Caco-2 (cell line): ENCODE measurements at regions not wholly inside any gene's neighbourhood (a gene's known extent, or its start where the extent isn't known, plus 50 kb on each side); places are given as distances from the start of the nearest gene placed in this dataset.

Experiments
- BruUV-seq: library from RNA; stranded (reverse); fragments of 400-500 nt; replicated peaks from 2 replicates; lab custom pipeline; 2021; lab: Mats Ljungman, UMichigan
- CTCF ChIA-PET: fragments of 300-600 bp; sonication (Branson Sonifier 250); formaldehyde crosslinking; loops from one replicate; lab custom pipeline; 2022; ENCODE audit warnings: antibody characterized with exemption; lab: Charles Lee
- POLR2A ChIA-PET: fragments of 300-600 bp; sonication (Branson Sonifier 250); formaldehyde crosslinking; loops from one replicate; lab custom pipeline; 2022; ENCODE audit warnings: antibody characterized with exemption; lab: Charles Lee
- DNase-seq, 2 experiments: peaks; one replicate each; pipeline versions ENCODE4 v3.0.0 to v3.0.0-alpha.2; 2020 to 2022
- H3K27me3 ChIP-seq: replicated peaks from 2 replicates; pipeline ENCODE4 v1.6.0; 2011; ENCODE audit warnings: low read length; ENCODE audit not compliant: control insufficient read depth, insufficient read depth
- H3K36me3 ChIP-seq: 2 replicates; pipeline ENCODE4 v1.5.1; 2011; ENCODE audit warnings: low read length; ENCODE audit not compliant: control insufficient read depth, insufficient read depth
- H3K4me1 ChIP-seq: fragments of 250-450 bp; sonication (Bioruptor Pico); 2 replicates; pipeline ENCODE4 v1.5.1; 2020; ENCODE audit warnings: mild to moderate bottlenecking
- H3K4me3 ChIP-seq: 2 replicates; pipeline ENCODE4 v1.5.1; 2011; ENCODE audit warnings: low read depth, mild to moderate bottlenecking, control low read depth, low read length
- H3K9me3 ChIP-seq: fragments of 250-450 bp; sonication (Bioruptor Pico); 2 replicates; pipeline ENCODE4 v1.5.1; 2020; ENCODE audit warnings: mild to moderate bottlenecking, moderate library complexity
- H3K27ac Mint-ChIP-seq: one replicate; pipeline ENCODE4 v1.8.0; 2022; ENCODE audit warnings: mixed read lengths; ENCODE audit not compliant: unreplicated experiment
- H3K27me3 Mint-ChIP-seq: one replicate; pipeline ENCODE4 v1.8.0; 2022; ENCODE audit warnings: mixed read lengths; ENCODE audit not compliant: insufficient read depth, unreplicated experiment
- H3K36me3 Mint-ChIP-seq: one replicate; pipeline ENCODE4 v1.8.0; 2022; ENCODE audit warnings: mild to moderate bottlenecking, mixed read lengths; ENCODE audit not compliant: insufficient read depth, unreplicated experiment
- H3K4me1 Mint-ChIP-seq: one replicate; pipeline ENCODE4 v1.8.0; 2022; ENCODE audit warnings: low read depth, mixed read lengths; ENCODE audit not compliant: unreplicated experiment
- H3K4me3 Mint-ChIP-seq: one replicate; pipeline ENCODE4 v1.8.0; 2022; ENCODE audit warnings: mild to moderate bottlenecking, moderate library complexity, mixed read lengths; ENCODE audit not compliant: unreplicated experiment
- H3K9me3 Mint-ChIP-seq: one replicate; pipeline ENCODE4 v1.8.0; 2022; ENCODE audit warnings: mixed read lengths; ENCODE audit not compliant: unreplicated experiment
- CTCF ChIP-seq, 2 experiments: fragments of 200-600 bp in 1 of 2; IDR thresholded peaks; 1 replicate in 1 of 2; 2 replicates in 1 of 2; pipeline versions ENCODE4 v1.5.1 to v1.8.0; 2011 to 2022; ENCODE audit warnings: antibody characterized with exemption in 1 of 2, control low read depth in 1 of 2, inconsistent platforms in 1 of 2, low read depth in 1 of 2, low read length in 1 of 2, mild to moderate bottlenecking in 1 of 2, moderate library complexity in 1 of 2; ENCODE audit not compliant: insufficient read depth in 1 of 2, severe bottlenecking in 1 of 2, unreplicated experiment in 1 of 2
- intact Hi-C: fragments of 100-400 bp; cut with micrococcal nuclease; formaldehyde crosslinking; loops from one replicate; pipeline ENCODE4 v1.10.0; 2022; ENCODE audit not compliant: unreplicated experiment

DNA sequence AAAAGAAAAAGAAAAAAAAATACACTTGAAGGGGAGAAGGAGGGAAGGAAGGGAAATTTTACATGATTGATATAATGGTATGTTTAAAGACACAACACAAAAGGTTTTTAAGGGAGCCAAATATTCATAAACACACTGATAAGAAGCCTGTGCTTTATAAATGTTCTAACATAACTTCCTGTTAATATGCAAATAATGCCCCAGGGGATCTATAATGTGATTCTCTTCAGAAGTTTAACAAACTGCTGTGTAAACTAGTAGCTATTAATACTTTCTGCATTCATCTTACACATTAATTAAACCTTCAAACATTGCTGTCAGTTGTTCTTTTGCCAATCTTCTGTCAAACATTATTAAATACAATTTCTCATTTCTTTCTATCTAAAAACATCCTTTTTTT, 231.6 kb downstream of the TJP1 start:
- no peak for TF ChIP-seq CTCF (IDR thresholded peaks at IDR 0.05; ENCODE audit: insufficient read depth in 1 of 2, low read depth in 1 of 2, low read length in 1 of 2, severe bottlenecking in 1 of 2, unreplicated experiment in 1 of 2)
- Mint-ChIP-seq H3K9me3 (no peaks in the 10 kb centered on the region), H3K36me3 (no peaks in the 10 kb centered on the region), H3K4me1 (no peaks in the 10 kb centered on the region), H3K4me3 (no peak overlapping the region), H3K27ac (no peak overlapping the region), H3K27me3 (peaks cover 16% of the 10 kb centered on the region)
- H3K9me3 ChIP-seq: no peaks in the 10 kb centered on the region
- BruUV-seq: no TSS peak
- H3K27me3 ChIP-seq: no peaks in the 10 kb centered on the region
- ChIA-PET CTCF (interaction anchor here (0.7 kb wide), 1 partner anchor 304 kb away, joined by 4 read pairs; no protein-coding TSS in a partner anchor), POLR2A (no interaction called here)
- peaks cover 5% of the 10 kb centered on the region; the same call in 1 of the 2 replicates for H3K4me1 ChIP-seq
- intact Hi-C loops: no loop called here
- H3K36me3 ChIP-seq: no peaks in the 10 kb centered on the region
- no peak for DNase-seq
- H3K4me3 ChIP-seq: no peak overlapping the region

DNA sequence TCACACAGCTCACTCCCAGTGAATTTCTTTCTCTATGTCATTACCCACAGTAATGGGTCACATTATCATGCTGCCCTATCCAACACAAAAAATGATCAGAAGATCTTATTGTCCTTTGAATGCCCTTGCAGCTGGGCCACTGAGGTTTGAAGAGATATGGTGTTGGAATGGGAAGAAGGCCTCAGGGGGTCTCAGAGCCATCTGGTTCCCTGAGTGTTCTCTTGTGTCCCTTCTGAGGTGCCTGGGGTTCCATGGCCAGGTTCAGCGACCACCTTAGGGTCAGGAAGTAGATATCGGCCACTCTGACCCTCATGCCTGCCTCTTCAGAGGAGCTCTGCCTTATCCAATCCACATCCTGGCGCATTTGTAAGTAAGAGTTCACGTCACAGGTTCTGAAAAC, 232.3 kb downstream of the TJP1 start:
- no peaks in the 10 kb centered on the region for H3K9me3 Mint-ChIP-seq
- peaks cover 16% of the 10 kb centered on the region for H3K27me3 Mint-ChIP-seq
- Histone ChIP-seq H3K4me1 (no peaks in the 10 kb centered on the region), H3K27me3 (no peaks in the 10 kb centered on the region), H3K9me3 (no peaks in the 10 kb centered on the region), H3K36me3 (no peaks in the 10 kb centered on the region), H3K4me3 (no peak overlapping the region)
- H3K4me3 Mint-ChIP-seq: no peak overlapping the region
- no peak overlapping the region for H3K27ac Mint-ChIP-seq
- H3K4me1 Mint-ChIP-seq: no peaks in the 10 kb centered on the region
- intact Hi-C loops: no loop called here
- no peaks in the 10 kb centered on the region for H3K36me3 Mint-ChIP-seq
- no TSS peak for BruUV-seq
- no peak for TF ChIP-seq CTCF (IDR thresholded peaks at IDR 0.05; ENCODE audit: insufficient read depth in 1 of 2, low read depth in 1 of 2, low read length in 1 of 2, severe bottlenecking in 1 of 2, unreplicated experiment in 1 of 2)
- DNase-seq: no peak
- CTCF ChIA-PET: interaction anchor here (0.7 kb wide), 1 partner anchor 305 kb away, joined by 4 read pairs; no protein-coding TSS in a partner anchor
- POLR2A ChIA-PET: no interaction called here

- Histone ChIP-seq H3K9me3 (no peaks in the 10 kb centered on the region), H3K27me3 (no peaks in the 10 kb centered on the region), H3K4me3 (no peak overlapping the region), H3K4me1 (no peaks in the 10 kb centered on the region), H3K36me3 (no peaks in the 10 kb centered on the region)
- peaks cover 4% of the 10 kb centered on the region for H3K9me3 Mint-ChIP-seq
- no peak for DNase-seq
- ChIA-PET POLR2A (no interaction called here), CTCF (no interaction called here)
- intact Hi-C loops: no loop called here
- no peak overlapping the region for H3K4me3 Mint-ChIP-seq
- H3K27ac Mint-ChIP-seq: no peak overlapping the region
- H3K36me3 Mint-ChIP-seq: no peaks in the 10 kb centered on the region
- BruUV-seq: no TSS peak
- TF ChIP-seq CTCF (IDR thresholded peaks at IDR 0.05; ENCODE audit: insufficient read depth in 1 of 2, low read depth in 1 of 2, low read length in 1 of 2, severe bottlenecking in 1 of 2, unreplicated experiment in 1 of 2): no peak
- H3K27me3 Mint-ChIP-seq: peaks cover 16% of the 10 kb centered on the region
- no peaks in the 10 kb centered on the region for H3K4me1 Mint-ChIP-seq
These were observed 232.9 kb downstream of the TJP1 start for GRCh38 chr15:29589416-29589815.
